NOMO-1 treated with dmso at 0.1 percent for 144 hours (cell line): ENCODE measurements at regions not wholly inside any gene's neighbourhood (a gene's known extent, or its start where the extent isn't known, plus 50 kb on each side); places are given as distances from the start of the nearest gene placed in this dataset.

ENCODE experiments used
- DNase-seq: peaks from one replicate; lab custom pipeline; 2025; ENCODE audit not compliant: unreplicated experiment; lab: John Stamatoyannopoulos, UW

GRCh38 chr13:104759069-104759468 is 1692.9 kb upstream of the SLC10A2 start:
- DNase-seq: no peak

GRCh38 chr13:104757712-104758111 is 1691.5 kb upstream of the SLC10A2 start:
- no peak for DNase-seq

DNA sequence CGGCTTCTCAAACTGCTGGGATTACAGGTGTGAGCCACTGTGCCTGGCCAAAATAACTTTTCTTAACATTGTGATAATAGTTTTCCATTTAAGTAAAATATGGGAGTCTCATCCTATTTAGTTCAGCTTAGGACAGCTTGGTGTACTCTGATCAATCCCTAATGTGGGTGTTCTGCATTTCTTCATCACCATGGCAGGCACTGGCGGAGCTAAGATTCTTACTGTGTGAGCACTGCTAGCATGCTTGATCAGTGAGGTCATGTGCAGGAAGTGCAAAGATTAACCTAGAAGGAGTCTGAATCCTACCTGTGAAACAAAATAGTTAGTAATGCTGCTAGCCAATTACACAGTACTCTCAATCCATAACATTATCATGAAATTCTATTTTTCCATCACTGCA is 1684.2 kb upstream of the SLC10A2 start:
- no peak for DNase-seq

DNA sequence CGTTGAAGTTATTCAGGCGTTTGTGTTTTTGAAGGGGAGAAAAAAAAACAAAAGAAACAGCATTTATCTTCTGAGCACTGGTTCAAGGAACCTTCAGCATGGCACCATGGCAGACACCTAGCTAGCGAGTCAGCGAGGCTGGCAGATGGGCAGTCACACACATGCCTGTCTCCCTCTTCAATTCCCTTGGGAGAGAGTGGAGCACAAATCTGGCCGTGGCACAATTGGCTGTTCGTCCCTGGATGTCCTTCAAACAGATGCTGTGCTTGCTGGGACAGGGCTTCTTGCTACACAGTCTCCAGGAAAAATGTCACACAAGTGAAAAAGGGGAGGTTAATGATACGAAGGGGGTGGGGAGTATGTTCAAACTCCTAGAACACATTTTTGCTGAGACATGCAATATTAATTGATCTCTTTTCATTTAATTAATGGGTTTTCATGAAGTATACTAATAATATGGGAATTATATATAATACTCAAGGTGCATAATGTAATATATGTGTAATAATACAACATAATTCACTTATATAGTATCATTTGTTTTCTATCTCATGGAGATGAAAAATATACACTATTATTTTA is 1674.5 kb upstream of the SLC10A2 start:
- no peak for DNase-seq

- DNase-seq: no peak
Measured at GRCh38 chr13:104737713-104738112, 1671.5 kb upstream of the SLC10A2 start.

GRCh38 chr13:104733427-104733826 is 1667.2 kb upstream of the SLC10A2 start:
- DNase-seq: no peak

GRCh38 chr13:104715111-104715510 is 1648.9 kb upstream of the SLC10A2 start:
- no peak for DNase-seq

GRCh38 chr13:104705031-104705750 is 1639.0 kb upstream of the SLC10A2 start:
- no peak for DNase-seq

- DNase-seq: no peak
Measured at GRCh38 chr13:104701591-104701990, 1635.4 kb upstream of the SLC10A2 start.

- DNase-seq: no peak
Measured at GRCh38 chr13:104694397-104694796, 1628.2 kb upstream of the SLC10A2 start.

DNA sequence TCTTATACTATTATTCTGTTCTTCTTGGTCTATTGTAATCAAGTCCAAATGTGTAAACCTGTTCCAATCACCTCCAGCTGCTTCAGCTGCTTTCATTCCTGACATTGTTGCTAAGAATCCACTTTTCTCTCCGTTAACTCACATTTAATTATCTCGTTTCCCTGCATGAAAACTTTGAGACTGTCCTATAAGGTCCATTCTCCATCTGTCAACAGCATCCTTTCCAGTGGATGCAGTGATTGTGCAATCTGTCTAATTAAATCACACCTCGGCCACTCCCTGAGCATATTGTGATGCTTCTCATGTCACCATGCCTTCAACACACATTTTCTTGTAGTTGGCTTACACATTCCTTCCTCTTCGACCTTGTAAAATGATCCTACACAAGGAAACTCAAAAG is 1626.9 kb upstream of the SLC10A2 start:
- DNase-seq: no peak

GRCh38 chr13:104691767-104692467 is 1625.7 kb upstream of the SLC10A2 start:
- DNase-seq: no peak

GRCh38 chr13:104686484-104686883 is 1620.3 kb upstream of the SLC10A2 start:
- no peak for DNase-seq

DNA sequence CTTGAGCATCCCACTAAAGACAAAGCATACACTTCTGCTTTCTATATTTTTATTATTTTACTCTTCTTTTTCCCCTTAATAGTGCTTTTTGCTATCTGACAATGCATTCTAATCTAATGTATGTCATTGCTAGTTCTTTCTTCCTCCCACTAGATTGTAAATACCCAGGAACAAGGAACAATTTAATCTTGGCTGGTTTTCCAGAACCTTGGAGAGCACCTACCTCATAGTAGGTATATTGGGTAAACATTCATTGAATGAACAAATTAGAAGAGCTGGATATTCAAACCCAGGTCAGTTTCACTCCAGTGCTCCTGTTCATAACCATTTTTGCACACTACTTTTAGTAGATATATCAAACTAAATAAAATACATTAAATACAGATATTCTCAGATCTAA is 1617.6 kb upstream of the SLC10A2 start:
- no peak for DNase-seq

- DNase-seq: no peak
Measured at GRCh38 chr13:104678161-104678560, 1611.9 kb upstream of the SLC10A2 start.

DNA sequence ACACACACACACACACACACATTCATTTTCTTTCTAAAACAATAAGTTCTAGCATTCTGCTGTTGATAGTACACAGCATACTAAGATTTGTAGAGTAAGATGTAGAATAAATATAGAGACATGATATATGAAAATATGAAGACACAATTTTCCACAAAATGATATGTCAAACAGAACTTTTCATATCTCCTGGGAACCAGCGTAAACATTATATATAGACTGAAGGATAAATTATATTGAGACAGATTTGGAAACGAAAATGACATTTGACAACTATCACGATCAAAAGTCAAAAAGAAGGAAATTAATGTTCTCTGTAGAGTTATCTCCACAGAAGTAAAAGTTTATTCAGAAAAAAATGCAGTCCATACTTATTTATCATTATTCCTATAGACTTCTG is 1605.7 kb upstream of the SLC10A2 start:
- no peak for DNase-seq

DNA sequence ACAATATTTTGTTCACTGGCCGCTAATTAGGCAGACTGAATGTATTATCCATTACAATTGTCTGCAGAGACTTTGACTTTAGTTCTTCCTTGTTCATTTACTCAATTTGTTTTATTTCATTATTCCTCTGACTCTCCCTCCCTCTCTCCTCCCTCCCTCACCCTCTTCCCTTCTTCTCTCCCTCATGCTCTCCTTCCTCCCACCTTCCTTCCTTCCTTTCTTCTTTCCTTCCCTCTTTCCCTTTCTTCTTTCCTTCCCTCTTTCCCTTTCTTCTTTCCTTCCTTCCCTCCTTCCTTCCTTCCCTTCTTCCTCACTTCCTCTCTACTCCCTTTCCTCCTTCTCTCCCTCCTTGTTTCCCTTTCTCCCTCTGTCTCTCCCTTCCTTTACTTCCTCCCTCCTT is 1591.0 kb upstream of the SLC10A2 start:
- no peak for DNase-seq

DNA sequence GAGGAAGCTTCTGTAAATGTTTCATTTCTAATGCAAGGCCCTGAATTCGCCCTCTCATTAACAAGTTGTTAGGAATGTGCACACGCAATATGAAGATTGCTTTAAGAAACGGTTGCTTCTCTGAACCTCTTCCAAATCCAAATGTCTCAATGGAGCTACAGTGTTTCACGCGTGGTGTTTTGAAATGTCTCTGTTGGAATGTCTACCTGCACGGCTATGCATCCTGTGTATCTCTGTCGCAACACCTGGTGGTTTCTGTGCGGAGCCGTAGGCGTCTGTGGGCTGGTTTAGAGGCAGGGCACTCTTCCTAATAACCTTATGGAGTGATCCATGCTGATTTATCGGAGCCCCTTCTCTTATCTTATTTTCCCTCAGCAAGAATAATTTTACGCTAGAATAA is 1584.2 kb upstream of the SLC10A2 start:
- DNase-seq: no peak

DNA sequence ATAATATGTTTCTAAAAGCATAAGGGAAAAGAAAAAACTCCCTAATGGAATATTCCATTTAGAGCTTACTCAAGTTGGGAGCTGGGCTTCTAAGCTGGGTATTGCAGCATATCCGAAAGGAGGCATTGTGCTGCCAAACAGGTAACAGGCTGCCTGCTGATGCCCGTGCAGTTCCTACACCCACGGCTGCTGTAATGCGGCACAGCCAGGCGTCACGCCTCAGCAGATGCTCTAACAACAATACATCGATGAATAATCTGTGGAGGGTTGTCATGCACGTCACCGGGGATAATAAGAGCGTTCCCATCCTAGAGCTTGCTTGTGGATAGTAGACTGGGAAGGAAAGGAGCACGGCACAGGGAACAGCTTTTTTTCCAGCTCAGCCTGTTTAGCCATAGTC is 1582.1 kb upstream of the SLC10A2 start:
- no peak for DNase-seq

- no peak for DNase-seq
Measured at GRCh38 chr13:104645786-104646185, 1579.6 kb upstream of the SLC10A2 start.

GRCh38 chr13:104641309-104641708 is 1575.1 kb upstream of the SLC10A2 start:
- DNase-seq: no peak

- no peak for DNase-seq
Measured at GRCh38 chr13:104635879-104636278, 1569.7 kb upstream of the SLC10A2 start.
